ENCODE measurements at regions not wholly inside any gene's neighbourhood (a gene's known extent, or its start where the extent isn't known, plus 50 kb on each side); places are given as distances from the start of the nearest gene placed in this dataset.
A peak's percentile ranks its signal among the peaks of the same experiment; 100 is the strongest.

- no peaks in the 10 kb centered on the region for H4K20me1 ChIP-seq (ENCODE audit: insufficient read depth, poor library complexity, severe bottlenecking)
- no peak for TF ChIP-seq EZH2phosphoT487 (IDR thresholded peaks at IDR 0.05; ENCODE audit: low read depth, severe bottlenecking, unreplicated experiment)
- no peak for TF ChIP-seq CTCF (IDR thresholded peaks at IDR 0.05; ENCODE audit: poor library complexity)
- TF ChIP-seq EZH2 (IDR thresholded peaks at IDR 0.05; ENCODE audit: borderline replicate concordance), result no peak
- no peaks in the 10 kb centered on the region for H3K4me1 ChIP-seq (ENCODE audit: insufficient read depth)
- DNase-seq (ENCODE audit: low spot score), result peak; percentile 31
- no peaks in the 10 kb centered on the region for H3K79me2 ChIP-seq
- H3K9me3 ChIP-seq (ENCODE audit: low read depth), result no peaks in the 10 kb centered on the region
- H3K36me3 ChIP-seq (replicated peaks; ENCODE audit: insufficient read depth, low read depth), result no peaks in the 10 kb centered on the region
- WGBS (ENCODE audit: low lambda C conversion rate, missing lambda C conversion rate), result 50% methylated on average over 4 of the region's 4 CpGs
- no peak overlapping the region for H2AFZ ChIP-seq
- no peak overlapping the region for H3K4me2 ChIP-seq
- H3K9me2 ChIP-seq (replicated peaks; ENCODE audit: insufficient read depth), result no peaks in the 10 kb centered on the region
- no peak overlapping the region for H3K4me3 ChIP-seq
- H3K27me3 ChIP-seq, result no peaks in the 10 kb centered on the region
- H3K27ac ChIP-seq, result no peak overlapping the region
Measured at GRCh38 chrX:20521222-20521621, 254.5 kb upstream of the RPS6KA3 start.

GRCh38 chrX:20519826-20520225, 253.1 kb upstream of the RPS6KA3 start:
- Histone ChIP-seq H4K20me1 (ENCODE audit: insufficient read depth, poor library complexity, severe bottlenecking) (no peaks in the 10 kb centered on the region), H3K79me2 (no peaks in the 10 kb centered on the region), H3K9me3 (ENCODE audit: low read depth) (no peaks in the 10 kb centered on the region), H3K27me3 (no peaks in the 10 kb centered on the region), H3K36me3 (replicated peaks; ENCODE audit: insufficient read depth, low read depth) (no peaks in the 10 kb centered on the region), H3K4me3 (no peak overlapping the region), H3K4me2 (no peak overlapping the region), H3K9me2 (replicated peaks; ENCODE audit: insufficient read depth) (no peaks in the 10 kb centered on the region), H2AFZ (no peak overlapping the region), H3K27ac (no peak overlapping the region), H3K4me1 (ENCODE audit: insufficient read depth) (no peaks in the 10 kb centered on the region)
- no peak for TF ChIP-seq EZH2phosphoT487 (IDR thresholded peaks at IDR 0.05; ENCODE audit: low read depth, severe bottlenecking, unreplicated experiment)
- no peak for TF ChIP-seq CTCF (IDR thresholded peaks at IDR 0.05; ENCODE audit: poor library complexity)
- TF ChIP-seq EZH2 (IDR thresholded peaks at IDR 0.05; ENCODE audit: borderline replicate concordance), result no peak
- 70% methylated on average over 5 of the region's 5 CpGs for WGBS (ENCODE audit: low lambda C conversion rate, missing lambda C conversion rate)
- DNase-seq (ENCODE audit: low spot score), result no peak

GRCh38 chrX:20519146-20519545, 252.4 kb upstream of the RPS6KA3 start:
- Histone ChIP-seq H3K4me1 (ENCODE audit: insufficient read depth) (no peaks in the 10 kb centered on the region), H3K4me3 (no peak overlapping the region), H4K20me1 (ENCODE audit: insufficient read depth, poor library complexity, severe bottlenecking) (no peaks in the 10 kb centered on the region), H3K27ac (no peak overlapping the region), H3K79me2 (no peaks in the 10 kb centered on the region), H3K27me3 (no peaks in the 10 kb centered on the region), H3K4me2 (no peak overlapping the region), H3K36me3 (replicated peaks; ENCODE audit: insufficient read depth, low read depth) (no peaks in the 10 kb centered on the region), H2AFZ (no peak overlapping the region), H3K9me2 (replicated peaks; ENCODE audit: insufficient read depth) (no peaks in the 10 kb centered on the region), H3K9me3 (ENCODE audit: low read depth) (no peaks in the 10 kb centered on the region)
- 52% methylated on average over 5 of the region's 5 CpGs for WGBS (ENCODE audit: low lambda C conversion rate, missing lambda C conversion rate)
- peak; percentile 20 for DNase-seq (ENCODE audit: low spot score)
- no peak for TF ChIP-seq CTCF (IDR thresholded peaks at IDR 0.05; ENCODE audit: poor library complexity)
- no peak for TF ChIP-seq EZH2 (IDR thresholded peaks at IDR 0.05; ENCODE audit: borderline replicate concordance)
- no peak for TF ChIP-seq EZH2phosphoT487 (IDR thresholded peaks at IDR 0.05; ENCODE audit: low read depth, severe bottlenecking, unreplicated experiment)

GRCh38 chrX:20517565-20517964, 250.9 kb upstream of the RPS6KA3 start:
- H3K9me3 ChIP-seq (ENCODE audit: low read depth), result no peaks in the 10 kb centered on the region
- H3K9me2 ChIP-seq (replicated peaks; ENCODE audit: insufficient read depth), result no peaks in the 10 kb centered on the region
- no peak overlapping the region for H3K4me2 ChIP-seq
- no peak overlapping the region for H3K4me3 ChIP-seq
- WGBS (ENCODE audit: low lambda C conversion rate, missing lambda C conversion rate), result 55% methylated on average over 1 of the region's 1 CpG
- no peak for DNase-seq (ENCODE audit: low spot score)
- H3K27ac ChIP-seq, result no peak overlapping the region
- H2AFZ ChIP-seq, result no peak overlapping the region
- H3K79me2 ChIP-seq, result no peaks in the 10 kb centered on the region
- H3K4me1 ChIP-seq (ENCODE audit: insufficient read depth), result no peaks in the 10 kb centered on the region
- H3K27me3 ChIP-seq, result no peaks in the 10 kb centered on the region
- no peak for TF ChIP-seq EZH2phosphoT487 (IDR thresholded peaks at IDR 0.05; ENCODE audit: low read depth, severe bottlenecking, unreplicated experiment)
- no peak for TF ChIP-seq CTCF (IDR thresholded peaks at IDR 0.05; ENCODE audit: poor library complexity)
- no peak for TF ChIP-seq EZH2 (IDR thresholded peaks at IDR 0.05; ENCODE audit: borderline replicate concordance)
- H4K20me1 ChIP-seq (ENCODE audit: insufficient read depth, poor library complexity, severe bottlenecking), result no peaks in the 10 kb centered on the region
- H3K36me3 ChIP-seq (replicated peaks; ENCODE audit: insufficient read depth, low read depth), result no peaks in the 10 kb centered on the region

All from hepatocyte (in vitro differentiated cells).